Naive B cell (primary cell): ENCODE measurements at regions not wholly inside any gene's neighbourhood (a gene's known extent, or its start where the extent isn't known, plus 50 kb on each side); places are given as distances from the start of the nearest gene placed in this dataset.

Source experiments
- ATAC-seq, 2 donors: fragments of 150-1000 bp; cut with Tn5 transposase; 2 replicates each; pipeline ENCODE4 v1.10.0; 2021; ENCODE audit warnings: low read depth in 2 of 2, mild to moderate bottlenecking in 2 of 2, moderate library complexity in 2 of 2
- DNase-seq: peaks from one replicate; pipeline ENCODE4 v3.0.0; 2022
- H3K27ac Mint-ChIP-seq, 6 donors: one replicate each; pipeline ENCODE4 v1.8.0; 2020 to 2022; ENCODE audit warnings: mild to moderate bottlenecking in 6 of 6, mixed read lengths in 6 of 6, moderate library complexity in 5 of 6, inconsistent platforms in 2 of 6
- H3K27me3 Mint-ChIP-seq, 3 donors: one replicate each; pipeline ENCODE4 v1.8.0; 2021 to 2022; ENCODE audit warnings: mixed read lengths in 3 of 3, mild to moderate bottlenecking in 1 of 3
- H3K36me3 Mint-ChIP-seq, 2 donors: one replicate each; pipeline ENCODE4 v1.8.0; 2020 to 2022; ENCODE audit warnings: mixed read lengths in 2 of 2, inconsistent platforms in 1 of 2, mild to moderate bottlenecking in 1 of 2
- H3K4me1 Mint-ChIP-seq, 3 donors: one replicate each; pipeline ENCODE4 v1.8.0; 2020 to 2022; ENCODE audit warnings: mixed read lengths in 3 of 3, inconsistent platforms in 1 of 3, mild to moderate bottlenecking in 1 of 3, moderate library complexity in 1 of 3
- H3K4me3 Mint-ChIP-seq, 8 donors: one replicate each; pipeline ENCODE4 v1.8.0; 2020 to 2022; ENCODE audit warnings: mild to moderate bottlenecking in 8 of 8, mixed read lengths in 8 of 8, moderate library complexity in 8 of 8, inconsistent platforms in 2 of 8
- H3K9me3 Mint-ChIP-seq, 7 donors: one replicate each; pipeline ENCODE4 v1.8.0; 2020 to 2022; ENCODE audit warnings: mixed read lengths in 7 of 7, mild to moderate bottlenecking in 5 of 7, inconsistent platforms in 2 of 7, moderate library complexity in 1 of 7

GRCh38 chr3:162534431-162534830 lies 1037.8 kb downstream of the OTOL1 start:
- DNase-seq, result no peak
- ATAC-seq, result no peak
- H3K9me3 Mint-ChIP-seq, result peaks cover 0 to 4% (median 0%) of the 10 kb centered on the region in 7 donors
- H3K27ac Mint-ChIP-seq, result no peak overlapping the region
- H3K4me3 Mint-ChIP-seq, result no peak overlapping the region
- H3K36me3 Mint-ChIP-seq, result no peaks in the 10 kb centered on the region
- H3K4me1 Mint-ChIP-seq, result no peaks in the 10 kb centered on the region
- H3K27me3 Mint-ChIP-seq, result no peaks in the 10 kb centered on the region

- Mint-ChIP-seq H3K4me3 (no peak overlapping the region), H3K27me3 (no peaks in the 10 kb centered on the region), H3K4me1 (no peaks in the 10 kb centered on the region), H3K36me3 (no peaks in the 10 kb centered on the region), H3K27ac (no peak overlapping the region), H3K9me3 (peaks cover 0 to 13% (median 0%) of the 10 kb centered on the region in 7 donors)
- no peak for DNase-seq
- ATAC-seq, result no peak
Measured at GRCh38 chr3:162538491-162538890, 1041.9 kb downstream of the OTOL1 start.

GRCh38 chr3:162538906-162539305 lies 1042.3 kb downstream of the OTOL1 start:
- no peak overlapping the region for H3K4me3 Mint-ChIP-seq
- no peak overlapping the region for H3K27ac Mint-ChIP-seq
- no peaks in the 10 kb centered on the region for H3K4me1 Mint-ChIP-seq
- no peaks in the 10 kb centered on the region for H3K36me3 Mint-ChIP-seq
- ATAC-seq, result no peak
- H3K9me3 Mint-ChIP-seq, result peaks cover 0 to 13% (median 0%) of the 10 kb centered on the region in 7 donors
- DNase-seq, result no peak
- H3K27me3 Mint-ChIP-seq, result no peaks in the 10 kb centered on the region

- ATAC-seq (no peak), DNase-seq (no peak)
- Mint-ChIP-seq H3K27me3 (no peaks in the 10 kb centered on the region), H3K27ac (no peak overlapping the region), H3K36me3 (no peaks in the 10 kb centered on the region), H3K4me3 (no peak overlapping the region), H3K4me1 (no peaks in the 10 kb centered on the region), H3K9me3 (peaks cover 0 to 13% (median 0%) of the 10 kb centered on the region in 7 donors)
Measured at GRCh38 chr3:162540421-162540820, 1043.8 kb downstream of the OTOL1 start.

- peaks cover 0 to 13% (median 0%) of the 10 kb centered on the region in 7 donors for H3K9me3 Mint-ChIP-seq
- H3K4me1 Mint-ChIP-seq, result no peaks in the 10 kb centered on the region
- DNase-seq (no peak), ATAC-seq (no peak)
- no peak overlapping the region for H3K4me3 Mint-ChIP-seq
- H3K27ac Mint-ChIP-seq, result no peak overlapping the region
- H3K27me3 Mint-ChIP-seq, result no peaks in the 10 kb centered on the region
- H3K36me3 Mint-ChIP-seq, result no peaks in the 10 kb centered on the region
Measured at GRCh38 chr3:162541923-162542322, 1045.3 kb downstream of the OTOL1 start.

GRCh38 chr3:162544246-162544645 lies 1047.6 kb downstream of the OTOL1 start:
- Mint-ChIP-seq H3K9me3 (peaks cover 0 to 8% (median 0%) of the 10 kb centered on the region in 7 donors), H3K27ac (no peak overlapping the region), H3K4me3 (no peak overlapping the region), H3K27me3 (no peaks in the 10 kb centered on the region), H3K4me1 (no peaks in the 10 kb centered on the region), H3K36me3 (no peaks in the 10 kb centered on the region)
- ATAC-seq (no peak), DNase-seq (no peak)

GRCh38 chr3:162546910-162547309 lies 1050.3 kb downstream of the OTOL1 start:
- Mint-ChIP-seq H3K9me3 (peaks cover 0 to 8% (median 0%) of the 10 kb centered on the region in 7 donors), H3K4me3 (no peak overlapping the region), H3K27me3 (no peaks in the 10 kb centered on the region), H3K36me3 (no peaks in the 10 kb centered on the region), H3K4me1 (no peaks in the 10 kb centered on the region), H3K27ac (no peak overlapping the region)
- ATAC-seq, result no peak
- no peak for DNase-seq

- H3K4me1 Mint-ChIP-seq, result no peaks in the 10 kb centered on the region
- no peak overlapping the region for H3K27ac Mint-ChIP-seq
- no peak for DNase-seq
- no peaks in the 10 kb centered on the region for H3K27me3 Mint-ChIP-seq
- no peak overlapping the region for H3K4me3 Mint-ChIP-seq
- H3K36me3 Mint-ChIP-seq, result no peaks in the 10 kb centered on the region
- no peak for ATAC-seq
- peaks cover 0 to 4% (median 1%) of the 10 kb centered on the region in 7 donors for H3K9me3 Mint-ChIP-seq
Measured at GRCh38 chr3:162547321-162547720, 1050.7 kb downstream of the OTOL1 start.

GRCh38 chr3:162555761-162556160 lies 1059.2 kb downstream of the OTOL1 start:
- DNase-seq (no peak), ATAC-seq (no peak)
- Mint-ChIP-seq H3K27me3 (no peaks in the 10 kb centered on the region), H3K9me3 (peaks cover 0 to 6% (median 0%) of the 10 kb centered on the region in 7 donors), H3K27ac (no peak overlapping the region), H3K4me3 (no peak overlapping the region), H3K36me3 (no peaks in the 10 kb centered on the region), H3K4me1 (no peaks in the 10 kb centered on the region)

GRCh38 chr3:162558016-162558415 lies 1061.4 kb downstream of the OTOL1 start:
- Mint-ChIP-seq H3K4me3 (no peak overlapping the region), H3K27ac (no peak overlapping the region), H3K4me1 (no peaks in the 10 kb centered on the region), H3K36me3 (no peaks in the 10 kb centered on the region), H3K9me3 (peaks cover 0 to 4% (median 0%) of the 10 kb centered on the region in 7 donors), H3K27me3 (no peaks in the 10 kb centered on the region)
- no peak for DNase-seq
- ATAC-seq, result no peak

- H3K4me1 Mint-ChIP-seq, result no peaks in the 10 kb centered on the region
- no peak for ATAC-seq
Measured at GRCh38 chr3:162568706-162569105, 1072.1 kb downstream of the OTOL1 start.

GRCh38 chr3:162569314-162569713 lies 1072.7 kb downstream of the OTOL1 start:
- ATAC-seq (no peak), DNase-seq (no peak)
- H3K4me3 Mint-ChIP-seq, result no peak overlapping the region
- H3K36me3 Mint-ChIP-seq, result no peaks in the 10 kb centered on the region
- H3K27me3 Mint-ChIP-seq, result no peaks in the 10 kb centered on the region
- no peaks in the 10 kb centered on the region for H3K4me1 Mint-ChIP-seq
- no peak overlapping the region for H3K27ac Mint-ChIP-seq
- H3K9me3 Mint-ChIP-seq, result peaks cover 0 to 2% (median 0%) of the 10 kb centered on the region in 7 donors

More at GRCh38 chr3:162568706-162569105, 1072.1 kb downstream of the OTOL1 start:
- H3K36me3 Mint-ChIP-seq, result no peaks in the 10 kb centered on the region
- H3K4me3 Mint-ChIP-seq, result no peak overlapping the region
- DNase-seq, result no peak
- H3K9me3 Mint-ChIP-seq, result peaks cover 0 to 2% (median 0%) of the 10 kb centered on the region in 7 donors
- no peak overlapping the region for H3K27ac Mint-ChIP-seq
- H3K27me3 Mint-ChIP-seq, result no peaks in the 10 kb centered on the region

- H3K27ac Mint-ChIP-seq, result no peak overlapping the region
Measured at GRCh38 chr3:162584986-162585385, 1088.4 kb downstream of the OTOL1 start.

GRCh38 chr3:162586591-162586990 lies 1090.0 kb downstream of the OTOL1 start:
- no peaks in the 10 kb centered on the region for H3K27me3 Mint-ChIP-seq
- ATAC-seq (no peak), DNase-seq (no peak)
- H3K36me3 Mint-ChIP-seq, result no peaks in the 10 kb centered on the region
- H3K4me3 Mint-ChIP-seq, result no peak overlapping the region
- H3K27ac Mint-ChIP-seq, result no peak overlapping the region
- peaks cover 0 to 5% (median 0%) of the 10 kb centered on the region in 7 donors for H3K9me3 Mint-ChIP-seq
- no peaks in the 10 kb centered on the region for H3K4me1 Mint-ChIP-seq

More at GRCh38 chr3:162584986-162585385, 1088.4 kb downstream of the OTOL1 start:
- Mint-ChIP-seq H3K9me3 (peaks cover 0 to 5% (median 1%) of the 10 kb centered on the region in 7 donors), H3K36me3 (no peaks in the 10 kb centered on the region), H3K4me3 (no peak overlapping the region), H3K27me3 (no peaks in the 10 kb centered on the region), H3K4me1 (no peaks in the 10 kb centered on the region)
- ATAC-seq (no peak), DNase-seq (no peak)

- Mint-ChIP-seq H3K9me3 (peaks cover 0 to 9% (median 4%) of the 10 kb centered on the region in 7 donors), H3K4me1 (peaks cover 0 to 2% (median 0%) of the 10 kb centered on the region in 3 donors)
Measured at GRCh38 chr3:162597226-162597625, 1100.6 kb downstream of the OTOL1 start.

More at GRCh38 chr3:162597226-162597625, 1100.6 kb downstream of the OTOL1 start:
- Mint-ChIP-seq H3K36me3 (no peaks in the 10 kb centered on the region), H3K27ac (no peak overlapping the region), H3K4me3 (no peak overlapping the region), H3K27me3 (no peaks in the 10 kb centered on the region)
- ATAC-seq (no peak), DNase-seq (no peak)
